ENCODE measurements at regions not wholly inside any gene's neighbourhood (a gene's known extent, or its start where the extent isn't known, plus 50 kb on each side); places are given as distances from the start of the nearest gene placed in this dataset.

GRCh38 chr4:95676190-95676589, 127.4 kb upstream of the UNC5C start:
- TF ChIP-seq CTCF (IDR thresholded peaks at IDR 0.05; ENCODE audit: control extremely low read depth, extremely low read depth, low read depth, missing control alignments), result no peak
- DNase-seq (ENCODE audit: extremely low spot score), result no peak
- CTCF ChIA-PET, result no interaction called here
- POLR2A ChIA-PET, result no interaction called here

- ChIA-PET POLR2A (no interaction called here), CTCF (no interaction called here)
- DNase-seq (ENCODE audit: extremely low spot score), result no peak
Observed at GRCh38 chr4:95675623-95676022, 126.8 kb upstream of the UNC5C start.

GRCh38 chr4:95674521-95674981, 125.8 kb upstream of the UNC5C start:
- CTCF ChIA-PET, result interaction anchor here (1.7 kb wide), 1 partner anchor 20 kb away, joined by 4 read pairs; no protein-coding TSS in a partner anchor

More at GRCh38 chr4:95675623-95676022, 126.8 kb upstream of the UNC5C start:
- no peak for TF ChIP-seq CTCF (IDR thresholded peaks at IDR 0.05; ENCODE audit: control extremely low read depth, extremely low read depth, low read depth, missing control alignments)

GRCh38 chr4:95672811-95673210, 124.0 kb upstream of the UNC5C start:
- ChIA-PET CTCF (interaction anchor here (1.7 kb wide), 1 partner anchor 22 kb away, joined by 4 read pairs; no protein-coding TSS in a partner anchor), POLR2A (no interaction called here)
- DNase-seq (ENCODE audit: extremely low spot score), result no peak
- no peak for TF ChIP-seq CTCF (IDR thresholded peaks at IDR 0.05; ENCODE audit: control extremely low read depth, extremely low read depth, low read depth, missing control alignments)

More at GRCh38 chr4:95674521-95674981, 125.8 kb upstream of the UNC5C start:
- DNase-seq (ENCODE audit: extremely low spot score), result no peak
- POLR2A ChIA-PET, result no interaction called here
- TF ChIP-seq CTCF (IDR thresholded peaks at IDR 0.05; ENCODE audit: control extremely low read depth, extremely low read depth, low read depth, missing control alignments), result no peak

- no peak for TF ChIP-seq CTCF (IDR thresholded peaks at IDR 0.05; ENCODE audit: control extremely low read depth, extremely low read depth, low read depth, missing control alignments)
- CTCF ChIA-PET, result interaction anchor here (0.9 kb wide), 1 partner anchor 9 kb away, joined by 4 read pairs; no protein-coding TSS in a partner anchor
- no peak for DNase-seq (ENCODE audit: extremely low spot score)
- POLR2A ChIA-PET, result no interaction called here
Observed at GRCh38 chr4:95660719-95661118, 111.9 kb upstream of the UNC5C start.

- ChIA-PET POLR2A (no interaction called here), CTCF (interaction anchor here (1.2 to 1.6 kb wide), 2 partner anchors 9 to 20 kb away, joined by 4 read pairs; no protein-coding TSS in a partner anchor)
- DNase-seq (ENCODE audit: extremely low spot score), result no peak
- TF ChIP-seq CTCF (IDR thresholded peaks at IDR 0.05; ENCODE audit: control extremely low read depth, extremely low read depth, low read depth, missing control alignments), result no peak
Observed at GRCh38 chr4:95651891-95652290, 103.1 kb upstream of the UNC5C start.

Data from GM10248 (cell line).